ENCODE measurements at regions not wholly inside any gene's neighbourhood (a gene's known extent, or its start where the extent isn't known, plus 50 kb on each side); places are given as distances from the start of the nearest gene placed in this dataset.
"Not testable (repeated sequence)": the region's sequence is repeated elsewhere in the genome, so short reads cannot be mapped to it uniquely, and the experiment has no call there.

DNA sequence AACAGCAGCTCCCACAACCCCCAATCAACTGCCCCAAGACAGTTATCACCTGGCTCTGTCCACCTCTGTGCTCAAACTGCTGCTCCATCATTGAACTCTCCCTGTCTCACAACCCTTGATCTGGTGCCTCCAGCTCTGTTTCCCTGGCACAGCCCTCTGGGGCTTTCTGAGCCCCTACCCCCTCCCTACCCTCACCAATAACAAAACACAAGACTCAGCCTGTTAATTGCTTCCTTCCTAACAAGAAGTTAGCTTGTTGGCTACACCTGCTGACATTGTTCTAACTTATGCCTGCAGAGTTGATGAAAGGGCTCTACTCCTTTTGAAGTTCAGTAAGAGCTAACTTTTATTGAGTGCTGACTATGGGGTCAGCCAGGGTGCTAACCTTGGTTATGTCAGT is 99.4 kb upstream of the FNDC3A start:
- intact Hi-C loops (cut with DNase I): no loop called here
- no peak for DNase-seq
- TF ChIP-seq POLR2A (IDR thresholded peaks at IDR 0.05): no peak
- TF ChIP-seq POLR2AphosphoS5 (IDR thresholded peaks at IDR 0.05): no peak
- TF ChIP-seq EP300 (IDR thresholded peaks at IDR 0.05): no peak
- TF ChIP-seq, protein P1, sequence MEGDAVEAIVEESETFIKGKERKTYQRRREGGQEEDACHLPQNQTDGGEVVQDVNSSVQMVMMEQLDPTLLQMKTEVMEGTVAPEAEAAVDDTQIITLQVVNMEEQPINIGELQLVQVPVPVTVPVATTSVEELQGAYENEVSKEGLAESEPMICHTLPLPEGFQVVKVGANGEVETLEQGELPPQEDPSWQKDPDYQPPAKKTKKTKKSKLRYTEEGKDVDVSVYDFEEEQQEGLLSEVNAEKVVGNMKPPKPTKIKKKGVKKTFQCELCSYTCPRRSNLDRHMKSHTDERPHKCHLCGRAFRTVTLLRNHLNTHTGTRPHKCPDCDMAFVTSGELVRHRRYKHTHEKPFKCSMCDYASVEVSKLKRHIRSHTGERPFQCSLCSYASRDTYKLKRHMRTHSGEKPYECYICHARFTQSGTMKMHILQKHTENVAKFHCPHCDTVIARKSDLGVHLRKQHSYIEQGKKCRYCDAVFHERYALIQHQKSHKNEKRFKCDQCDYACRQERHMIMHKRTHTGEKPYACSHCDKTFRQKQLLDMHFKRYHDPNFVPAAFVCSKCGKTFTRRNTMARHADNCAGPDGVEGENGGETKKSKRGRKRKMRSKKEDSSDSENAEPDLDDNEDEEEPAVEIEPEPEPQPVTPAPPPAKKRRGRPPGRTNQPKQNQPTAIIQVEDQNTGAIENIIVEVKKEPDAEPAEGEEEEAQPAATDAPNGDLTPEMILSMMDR (IDR thresholded peaks at IDR 0.05): no peak
- no peak overlapping the region for H3K27ac ChIP-seq
- H3K9me3 ChIP-seq: no peaks in the 10 kb centered on the region
- H3K36me3 ChIP-seq: no peaks in the 10 kb centered on the region
- no peaks in the 10 kb centered on the region for H3K27me3 ChIP-seq
- no peak overlapping the region for H3K4me3 ChIP-seq
- no peaks in the 10 kb centered on the region for H3K4me1 ChIP-seq

DNA sequence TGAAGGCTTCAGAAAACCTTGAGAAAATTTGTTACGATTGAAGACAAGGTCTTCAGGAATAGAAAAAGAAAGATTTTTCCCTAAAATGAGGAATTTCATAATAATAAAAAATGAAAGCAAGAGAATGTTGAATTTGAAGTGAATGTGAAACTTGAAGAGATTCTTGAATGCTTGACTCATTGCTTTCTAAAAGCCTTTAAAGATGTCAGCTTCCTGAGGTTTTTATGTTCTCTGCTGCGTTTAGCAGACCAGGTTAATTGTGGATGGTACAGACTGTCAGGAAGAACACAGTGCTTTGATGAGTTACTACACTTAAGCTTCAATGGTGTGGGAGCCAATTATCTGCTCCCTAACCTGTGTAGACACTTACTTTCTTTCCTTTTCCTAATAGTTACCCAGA is 96.3 kb upstream of the FNDC3A start:
- Histone ChIP-seq H3K27ac (no peak overlapping the region), H3K4me1 (peaks cover 0 to 2% (median 0%) of the 10 kb centered on the region in 4 donors), H3K9me3 (no peaks in the 10 kb centered on the region), H3K36me3 (no peaks in the 10 kb centered on the region), H3K27me3 (no peaks in the 10 kb centered on the region), H3K4me3 (no peak overlapping the region)
- 50 to 65% methylated on average over 2 of the region's 2 CpGs for WGBS, 2 donors
- TF ChIP-seq POLR2AphosphoS5 (IDR thresholded peaks at IDR 0.05): no peak
- TF ChIP-seq POLR2A (IDR thresholded peaks at IDR 0.05): no peak
- TF ChIP-seq EP300 (IDR thresholded peaks at IDR 0.05): no peak
- TF ChIP-seq, protein P1 (IDR thresholded peaks at IDR 0.05): no peak
- DNase-seq: no peak
- intact Hi-C loops (cut with DNase I): no loop called here

DNA sequence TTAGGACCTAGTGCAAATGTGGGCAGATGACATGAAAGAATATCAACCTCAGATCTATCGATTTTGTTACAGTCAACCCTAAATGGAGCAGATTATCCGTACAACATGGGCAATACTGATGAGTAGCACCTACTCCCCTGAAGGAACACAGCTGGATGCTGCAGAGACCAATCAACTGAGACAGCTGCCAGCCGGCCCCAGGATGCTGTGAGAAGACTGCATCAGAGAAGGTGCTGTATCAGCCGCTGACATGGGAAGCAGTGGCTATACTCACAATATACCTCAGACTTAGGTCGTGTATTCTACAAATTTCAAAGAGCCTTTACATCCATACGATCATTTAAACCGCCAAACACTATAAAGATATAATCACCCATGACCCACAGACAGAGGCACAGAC is 95.9 kb upstream of the FNDC3A start:
- 82 to 84% methylated on average over 7 of the region's 7 CpGs for WGBS, 2 donors
- TF ChIP-seq, protein P1 (IDR thresholded peaks at IDR 0.05): no peak
- Histone ChIP-seq H3K36me3 (no peaks in the 10 kb centered on the region), H3K27ac (no peak overlapping the region), H3K4me3 (no peak overlapping the region), H3K27me3 (no peaks in the 10 kb centered on the region), H3K9me3 (no peaks in the 10 kb centered on the region), H3K4me1 (peaks cover 0 to 6% (median 0%) of the 10 kb centered on the region in 4 donors)
- DNase-seq: no peak
- intact Hi-C loops (cut with DNase I): no loop called here

DNA sequence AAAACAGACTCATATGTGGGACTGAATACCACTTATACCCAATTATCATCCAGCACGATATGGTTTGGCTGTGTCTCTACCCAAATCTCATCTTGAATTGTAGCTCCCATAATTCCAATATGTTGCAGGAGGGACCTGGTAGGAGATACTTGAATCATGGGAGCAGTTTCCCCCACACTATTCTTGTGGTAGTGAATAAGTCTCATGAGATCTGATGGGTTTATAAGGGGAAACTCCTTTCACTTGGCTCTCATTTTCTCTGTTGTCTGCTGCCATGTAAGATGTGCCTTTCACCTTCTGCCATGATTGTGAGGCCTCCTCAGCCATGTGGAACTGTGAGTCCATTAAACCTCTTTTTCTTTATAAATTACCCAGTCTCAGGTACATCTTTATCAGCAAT is 91.9 kb upstream of the FNDC3A start:
- H3K4me3 ChIP-seq; H3K4me1 ChIP-seq; H3K27me3 ChIP-seq; intact Hi-C loops (cut with DNase I); DNase-seq; H3K9me3 ChIP-seq; H3K36me3 ChIP-seq: not testable (repeated sequence)
- WGBS, 2 donors: 93 to 97% methylated on average over 1 of the region's 1 CpG
- peak overlapping the region in 1 of 4 donors; percentile 39 for H3K27ac ChIP-seq

DNA sequence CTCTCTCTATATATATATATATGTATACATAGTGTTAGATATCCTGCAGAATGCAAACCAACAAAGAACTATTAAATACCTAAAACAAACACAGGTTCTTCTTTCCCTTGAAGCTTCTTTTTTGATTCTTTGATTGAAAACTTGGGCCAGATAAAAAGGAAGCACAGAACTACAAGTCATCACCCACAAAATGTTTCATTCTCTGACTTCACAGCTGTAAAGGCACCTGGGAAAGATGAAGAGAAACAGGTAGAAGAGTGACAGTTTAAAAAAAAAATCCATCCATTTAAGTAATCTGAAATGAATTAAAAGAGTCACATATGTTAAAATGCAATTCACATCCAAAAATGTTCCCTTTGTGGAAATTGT is 90.7 kb upstream of the FNDC3A start:
- H3K9me3 ChIP-seq: no peaks in the 10 kb centered on the region
- H3K27me3 ChIP-seq: no peaks in the 10 kb centered on the region
- TF ChIP-seq, protein P1 (IDR thresholded peaks at IDR 0.05): no peak
- TF ChIP-seq POLR2AphosphoS5 (IDR thresholded peaks at IDR 0.05) (no peak), EP300 (IDR thresholded peaks at IDR 0.05) (no peak), POLR2A (IDR thresholded peaks at IDR 0.05) (no peak)
- no peak for DNase-seq
- intact Hi-C loops (cut with DNase I): no loop called here
- H3K4me1 ChIP-seq: peaks cover 0 to 6% (median 0%) of the 10 kb centered on the region in 4 donors
- no peak overlapping the region for H3K27ac ChIP-seq
- H3K4me3 ChIP-seq: no peak overlapping the region
- no peaks in the 10 kb centered on the region for H3K36me3 ChIP-seq

Measured in sigmoid colon (tissue), 6 donors.